Stimulated activated CD8-positive, alpha-beta memory T cell treated with anti-CD3 and anti-CD28 coated beads, Interleukin-7, amount 100 ng/mL, for 48 hours (primary cell): ENCODE measurements at regions not wholly inside any gene's neighbourhood (a gene's known extent, or its start where the extent isn't known, plus 50 kb on each side); places are given as distances from the start of the nearest gene placed in this dataset.
"Not testable (repeated sequence)": the region's sequence is repeated elsewhere in the genome, so short reads cannot be mapped to it uniquely, and the experiment has no call there.

Experiments
- DNase-seq, 2 donors: peaks; one replicate each; pipeline ENCODE4 v3.0.0-alpha.2; 2020; ENCODE audit warnings: low read depth in 1 of 2; ENCODE audit errors: extremely low read depth in 1 of 2

DNA sequence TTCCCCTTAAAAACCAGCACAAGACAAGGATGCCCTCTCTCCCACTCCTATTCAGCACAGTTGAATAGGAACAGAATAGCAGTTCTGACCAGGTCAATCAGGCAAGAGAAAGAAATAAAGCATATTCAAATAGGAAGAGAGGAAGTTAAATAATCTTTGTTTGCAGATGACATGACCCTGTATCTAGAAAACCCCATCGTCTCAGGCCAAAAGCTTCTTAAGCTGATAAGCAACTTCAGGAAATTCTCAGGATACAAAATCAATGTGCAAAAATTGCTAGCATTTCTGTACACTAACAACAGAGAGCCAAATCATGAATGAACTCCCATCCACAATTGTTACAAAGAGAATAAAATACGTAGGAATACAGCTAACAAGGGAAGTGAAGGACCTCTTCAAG lies 394.1 kb upstream of the NFIA start:
- DNase-seq, result not testable (repeated sequence)

DNA sequence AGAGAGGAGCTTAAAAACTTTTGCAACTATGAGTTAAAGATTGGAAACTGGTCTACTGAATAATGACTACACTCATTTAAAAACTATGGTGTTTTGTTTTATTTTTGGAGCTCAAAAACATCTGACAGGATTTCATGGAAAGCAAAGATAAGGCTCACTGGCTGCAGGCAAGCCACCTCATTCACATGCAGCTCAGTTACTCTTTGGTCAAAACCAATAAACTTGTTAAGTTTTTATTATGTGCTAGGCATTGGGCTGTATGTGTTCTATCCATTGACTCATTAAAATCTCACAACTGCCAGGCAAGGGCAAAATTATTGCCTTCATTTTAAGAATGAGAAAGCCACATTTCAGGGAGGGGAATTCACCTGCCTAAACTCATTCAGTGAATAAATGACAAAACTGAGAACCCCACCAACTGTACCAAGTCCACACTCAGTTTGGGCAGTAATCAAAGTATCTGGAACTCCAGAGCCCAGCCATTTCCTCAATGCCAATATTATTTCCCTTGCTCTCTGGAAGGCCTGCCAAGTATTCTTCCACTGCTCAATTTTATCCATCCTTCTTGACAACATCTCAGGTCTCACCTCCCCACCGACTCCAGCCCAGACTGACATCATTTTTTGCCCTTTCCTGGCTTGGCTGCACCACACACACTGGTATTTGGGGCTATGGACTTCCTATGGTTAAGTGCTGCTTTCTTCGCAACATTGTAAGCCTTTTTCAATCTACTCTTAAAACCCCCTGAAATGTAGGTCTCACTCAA lies 401.1 kb upstream of the NFIA start:
- DNase-seq, result no peak

DNA sequence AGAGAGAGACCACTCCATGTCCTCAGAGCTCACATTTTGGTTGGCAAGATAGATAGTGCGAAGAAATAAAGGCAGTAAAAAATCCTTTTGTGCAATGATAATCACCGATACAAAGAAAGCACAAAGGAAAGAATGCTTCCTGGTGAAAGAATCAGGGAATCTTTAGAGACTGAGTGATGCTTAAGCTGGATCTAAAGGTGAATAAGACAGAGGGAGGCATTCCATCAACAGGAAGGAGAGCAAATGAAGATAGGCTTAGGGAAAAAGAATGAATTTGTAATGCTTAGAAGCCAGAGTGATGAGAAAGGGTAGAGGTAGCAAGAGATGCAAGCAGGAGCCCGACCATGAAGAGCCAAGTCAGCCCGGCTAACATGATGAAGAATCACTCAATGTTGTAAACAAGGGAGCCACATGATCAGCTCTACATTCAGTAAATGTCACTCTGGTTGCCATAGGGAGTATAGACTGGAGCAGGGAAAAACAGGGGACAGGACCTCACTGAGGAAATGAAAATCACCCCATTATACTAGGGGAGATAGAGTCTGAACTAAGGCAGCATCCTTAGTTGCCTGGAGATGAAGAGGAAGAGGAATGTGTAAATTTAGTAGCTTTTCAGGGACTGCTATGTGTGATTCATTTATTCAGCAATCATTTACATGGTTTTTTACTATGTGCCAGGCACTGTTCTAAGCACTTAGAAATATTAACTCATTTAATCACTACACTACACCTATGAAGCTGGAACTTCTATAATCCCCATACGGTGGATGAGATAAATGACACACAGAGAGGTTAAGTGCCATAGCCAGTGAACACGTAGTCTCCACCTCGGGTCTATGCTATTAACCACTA lies 402.6 kb upstream of the NFIA start:
- no peak for DNase-seq

DNA sequence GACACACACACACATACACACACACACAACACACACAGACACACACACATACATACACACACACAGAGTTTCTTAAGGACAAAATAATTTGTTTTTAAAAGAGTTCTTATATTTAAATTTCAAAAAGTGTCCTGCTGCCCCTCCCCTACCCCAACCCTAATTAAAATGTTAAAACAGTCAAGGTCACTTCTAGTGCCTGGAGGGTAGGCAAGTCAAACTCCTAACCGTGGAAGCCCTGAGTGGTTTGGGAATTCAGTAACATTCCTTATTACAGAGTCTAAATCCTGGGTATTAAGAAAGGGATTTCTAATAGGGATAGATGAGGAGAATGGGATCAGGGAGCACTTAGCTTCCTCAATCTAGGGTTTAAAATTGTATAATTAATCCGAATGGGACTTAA lies 403.6 kb upstream of the NFIA start:
- no peak for DNase-seq

DNA sequence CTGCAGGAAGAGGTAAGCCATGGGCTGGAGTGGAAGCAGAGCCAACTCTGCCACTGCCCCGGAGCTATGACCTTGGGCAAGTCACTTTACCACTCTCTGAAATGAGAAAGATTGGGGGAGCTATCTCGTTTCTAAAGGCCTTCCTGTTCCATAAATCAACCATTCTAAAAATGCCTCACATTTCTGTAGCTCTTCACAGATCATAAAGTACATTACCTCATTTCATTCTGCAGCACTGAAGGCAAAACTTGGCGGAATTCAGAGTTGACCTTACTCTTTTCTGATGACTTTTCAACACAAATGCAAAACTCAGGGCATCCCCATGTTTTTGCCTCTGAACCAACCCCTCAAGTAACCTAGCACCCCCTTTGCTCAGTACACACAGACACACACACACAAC lies 404.0 kb upstream of the NFIA start:
- DNase-seq, result no peak

DNA sequence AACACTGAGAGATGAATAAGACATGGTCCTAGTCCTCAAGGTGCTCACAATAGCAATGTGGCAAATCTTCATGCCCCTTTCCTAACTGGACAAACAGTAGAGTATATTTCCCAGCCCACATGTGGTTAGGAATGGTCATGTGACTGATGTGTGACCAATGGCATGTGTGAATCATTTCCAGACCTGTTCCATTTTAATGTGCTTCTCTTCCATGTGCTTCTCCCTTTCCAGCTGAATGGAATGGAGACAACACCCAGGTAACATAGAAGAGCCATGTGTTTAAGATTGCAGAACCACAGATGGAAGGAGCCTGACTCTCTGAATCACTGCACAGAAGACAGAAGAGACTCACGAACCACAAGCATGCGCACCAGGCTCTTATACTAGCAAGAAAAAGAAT lies 409.9 kb upstream of the NFIA start:
- no peak for DNase-seq

DNA sequence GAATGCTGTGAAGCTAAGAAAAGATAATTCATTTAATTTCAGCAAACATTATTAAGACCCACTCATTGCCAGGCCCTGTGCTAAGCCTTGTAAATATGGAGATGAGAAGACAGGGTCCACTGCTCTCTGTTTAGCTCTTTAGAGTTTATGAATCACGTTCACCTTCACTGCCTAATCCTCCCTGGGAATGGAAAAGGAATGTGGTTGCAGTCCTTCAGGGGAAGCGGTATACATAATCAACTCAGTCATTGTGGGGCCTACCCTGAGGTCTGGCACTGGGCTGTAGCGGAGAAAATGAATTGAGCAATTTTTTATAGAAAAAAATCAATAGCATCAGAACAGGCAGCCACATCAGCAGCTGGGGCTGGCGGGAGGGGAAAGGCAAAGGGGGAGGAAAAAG lies 412.1 kb upstream of the NFIA start:
- no peak for DNase-seq

DNA sequence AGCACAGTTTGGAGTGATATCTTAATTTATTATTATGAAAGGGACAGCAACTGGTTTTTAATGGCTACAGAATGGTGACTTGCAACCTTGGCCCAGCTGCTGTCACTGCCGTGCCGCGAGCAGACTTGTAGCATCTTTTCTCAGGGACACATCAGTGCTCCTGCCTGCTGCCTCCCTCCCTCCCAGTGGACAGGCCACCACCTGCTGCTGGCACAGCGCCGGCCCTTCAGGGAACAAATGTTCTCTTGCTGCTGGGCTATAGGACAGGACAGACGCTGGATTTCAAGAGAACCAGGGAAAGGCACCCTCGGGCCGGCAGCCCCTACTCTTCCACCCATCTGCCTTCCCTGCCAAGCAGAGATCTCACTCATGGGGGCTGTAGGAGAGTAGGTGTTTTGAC lies 413.8 kb upstream of the NFIA start:
- no peak for DNase-seq

DNA sequence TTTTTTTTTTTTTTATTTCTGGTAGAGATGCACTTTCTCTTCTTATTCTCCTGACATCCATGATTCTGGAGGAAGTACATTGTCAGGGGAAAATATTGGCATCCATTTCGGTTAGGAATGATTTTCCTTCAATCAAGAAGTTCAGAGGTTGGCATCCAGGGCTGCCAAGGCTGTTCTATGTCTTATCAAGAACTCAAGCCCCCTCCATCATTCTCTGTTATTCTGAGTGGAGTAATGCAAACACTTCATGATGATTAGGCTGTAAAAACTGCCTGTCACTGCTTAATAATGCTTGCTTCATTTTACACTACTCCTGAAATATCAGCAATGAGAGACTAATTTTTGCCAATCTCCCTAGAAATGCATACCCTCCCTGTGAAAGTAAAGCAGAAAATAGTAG lies 417.1 kb upstream of the NFIA start:
- no peak for DNase-seq

DNA sequence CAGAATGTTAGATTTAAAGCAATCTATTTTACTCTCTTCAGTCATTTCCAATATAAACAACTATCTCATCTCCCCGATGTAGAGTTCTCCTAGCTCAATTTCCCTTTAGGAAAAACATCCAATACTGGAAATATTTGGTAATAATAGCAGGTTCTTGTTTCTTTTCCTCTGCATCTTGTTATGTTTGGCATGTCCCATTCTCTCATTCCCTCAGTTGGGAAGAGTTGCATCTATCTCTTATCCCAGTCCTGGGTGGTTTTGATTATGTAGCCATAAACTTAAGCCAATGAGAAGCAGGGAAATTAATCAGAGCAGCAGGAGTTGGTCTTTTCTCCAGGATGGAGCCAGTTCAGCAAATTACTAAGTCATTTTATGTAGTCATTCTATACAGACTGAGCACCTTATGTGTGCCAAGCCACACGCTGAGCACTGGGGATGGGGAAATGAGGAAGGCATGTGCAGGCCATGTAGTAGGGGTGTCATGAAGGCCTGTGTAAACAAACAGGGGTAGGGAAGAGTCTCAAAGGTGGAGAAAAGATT lies 418.2 kb upstream of the NFIA start:
- DNase-seq, result no peak

DNA sequence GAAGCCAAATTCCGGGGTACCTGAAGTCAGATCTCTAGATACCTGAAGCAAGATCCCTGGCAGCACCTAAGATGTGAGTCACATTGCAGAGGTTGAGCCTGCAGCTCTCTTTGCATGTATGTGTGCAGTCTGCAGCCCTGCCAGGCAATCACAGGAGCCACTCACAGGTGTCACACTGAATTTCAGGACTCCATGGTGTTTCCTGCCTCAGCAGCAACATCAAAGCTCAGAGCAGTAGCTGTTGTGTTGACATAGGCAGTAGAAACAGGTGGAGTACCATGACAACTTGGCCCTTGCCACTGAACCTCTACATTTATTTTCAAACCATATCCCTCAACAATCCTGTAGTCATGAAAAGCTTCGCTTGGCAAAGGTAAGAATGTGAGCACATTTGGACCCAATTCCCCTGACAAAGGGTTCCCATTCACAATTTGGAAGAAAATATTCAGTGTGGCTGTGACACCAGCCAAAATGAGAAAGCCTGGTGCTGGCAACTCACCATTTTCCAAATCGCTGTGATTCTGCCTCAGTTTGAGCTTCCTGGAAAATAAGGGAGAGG lies 419.8 kb upstream of the NFIA start:
- DNase-seq, result no peak

DNA sequence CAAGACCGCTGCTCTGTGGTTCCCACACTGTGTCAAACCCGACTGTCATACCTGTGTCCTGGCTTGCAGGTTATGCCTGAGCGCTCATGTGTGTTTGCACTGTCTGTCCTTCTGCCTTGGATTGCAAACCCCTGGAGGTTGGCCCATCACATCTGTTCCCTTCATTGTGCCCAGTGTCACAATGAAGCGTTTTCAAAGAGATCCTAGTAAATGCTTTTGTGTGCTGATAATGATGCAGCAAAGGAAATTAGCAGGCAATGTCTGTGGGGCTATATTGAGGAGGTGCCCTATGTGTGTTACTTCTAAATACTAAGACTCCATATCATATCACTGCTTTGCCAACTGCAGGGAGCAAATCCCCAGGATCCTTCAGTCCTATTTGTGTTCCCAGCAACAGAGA lies 424.4 kb upstream of the NFIA start:
- no peak for DNase-seq

DNA sequence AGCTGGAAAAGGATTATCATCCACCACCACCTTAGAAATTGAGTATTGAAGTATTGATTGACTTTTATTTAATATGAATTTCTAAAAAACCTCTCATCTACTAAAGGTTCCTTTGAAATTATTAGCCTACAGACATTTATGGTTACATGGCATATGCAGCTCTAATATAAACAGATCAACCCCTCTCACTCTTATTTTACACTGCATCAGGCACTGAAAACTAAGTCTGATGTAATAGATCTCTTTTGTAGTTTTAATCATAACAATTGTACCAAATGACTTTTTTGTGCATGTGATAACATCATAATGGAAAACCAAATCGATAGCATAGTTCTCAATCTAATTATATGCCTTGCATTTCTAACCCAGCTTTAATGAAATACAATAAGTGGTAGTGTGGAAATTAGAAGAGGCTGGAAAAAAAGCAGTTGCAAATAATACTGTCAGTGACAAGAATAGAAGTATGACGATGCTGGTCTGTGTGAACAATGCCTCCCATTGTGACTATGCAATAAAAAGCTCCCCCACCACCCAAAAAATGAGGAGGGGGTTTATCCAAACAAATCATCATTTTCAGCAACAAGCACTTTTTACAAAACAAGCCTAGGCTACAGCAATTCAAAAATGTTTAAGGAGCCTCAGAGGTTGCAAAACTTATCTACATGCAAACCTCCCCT lies 426.5 kb upstream of the NFIA start:
- no peak for DNase-seq

DNA sequence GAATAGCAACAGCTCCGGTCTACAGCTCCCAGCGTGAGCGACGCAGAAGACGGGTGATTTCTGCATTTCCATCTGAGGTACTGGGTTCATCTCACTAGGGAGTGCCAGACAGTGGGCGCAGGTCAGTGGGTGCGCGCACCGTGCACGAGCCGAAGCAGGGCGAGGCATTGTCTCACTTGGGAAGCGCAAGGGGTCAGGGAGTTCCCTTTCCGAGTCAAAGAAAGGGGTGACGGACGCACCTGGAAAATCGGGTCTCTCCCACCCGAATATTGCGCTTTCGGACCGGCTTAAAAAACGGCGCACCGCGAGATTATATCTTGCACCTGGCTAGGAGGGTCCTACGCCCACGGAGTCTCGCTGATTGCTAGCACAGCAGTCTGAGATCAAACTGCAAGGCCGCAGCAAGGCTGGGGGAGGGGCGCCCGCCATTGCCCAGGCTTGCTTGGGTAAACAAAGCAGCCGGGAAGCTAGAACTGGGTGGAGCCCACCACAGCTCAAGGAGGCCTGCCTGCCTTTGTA lies 442.3 kb upstream of the NFIA start:
- not testable (repeated sequence) for DNase-seq

DNA sequence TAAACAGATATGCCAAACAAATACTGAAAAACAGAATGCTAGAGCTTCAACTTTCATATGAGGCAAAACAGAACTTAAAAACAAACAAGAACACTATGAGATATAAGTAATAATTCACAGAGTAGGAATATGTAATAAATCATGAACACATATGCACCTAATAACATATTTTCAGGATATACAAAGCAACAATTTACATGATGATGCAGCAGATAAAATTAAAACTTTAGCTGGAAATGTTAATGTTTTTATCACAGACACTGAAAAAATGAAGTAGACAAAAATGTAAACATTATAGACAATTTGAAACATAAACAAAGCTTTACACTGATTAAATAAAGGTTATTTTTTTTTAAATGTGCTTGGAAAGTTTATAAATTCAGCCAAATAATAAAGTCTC lies 443.1 kb upstream of the NFIA start:
- no peak for DNase-seq

DNA sequence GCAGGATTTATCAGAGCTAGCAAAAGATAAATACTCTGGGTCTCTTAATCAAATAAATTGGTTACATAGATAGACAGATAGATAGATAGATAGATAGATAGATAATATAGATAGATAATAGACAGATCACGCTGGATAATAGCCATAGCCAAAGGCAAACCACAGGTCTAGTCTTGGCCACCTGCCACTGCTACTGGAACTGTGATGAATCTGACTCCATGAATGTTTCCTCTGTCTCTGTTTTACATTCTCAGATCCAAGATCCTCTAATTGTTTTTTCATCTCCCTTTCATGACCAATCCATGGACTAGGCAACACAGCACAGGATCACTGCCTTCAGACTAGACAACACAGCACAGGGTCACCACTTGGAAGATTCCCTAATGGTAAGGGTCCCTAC lies 444.7 kb upstream of the NFIA start:
- no peak for DNase-seq

DNA sequence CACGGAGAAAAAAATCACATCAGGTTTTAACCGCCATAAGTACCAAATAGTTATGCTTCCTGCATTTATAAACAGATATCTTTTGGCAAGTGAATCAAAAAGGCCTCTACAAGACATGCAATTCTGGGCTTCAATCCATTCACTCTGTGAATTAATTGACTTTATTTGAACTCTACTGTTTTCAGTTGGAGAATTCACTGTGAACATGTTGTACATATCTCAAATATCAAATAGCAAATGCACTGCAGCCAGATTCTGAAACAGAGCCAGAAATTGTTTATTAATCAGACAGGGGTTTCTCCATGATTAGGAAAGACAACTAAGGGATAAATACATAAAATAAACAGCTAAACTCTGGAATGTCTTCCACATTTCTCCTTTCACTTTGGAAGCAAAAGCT lies 445.4 kb upstream of the NFIA start:
- DNase-seq, result no peak

DNA sequence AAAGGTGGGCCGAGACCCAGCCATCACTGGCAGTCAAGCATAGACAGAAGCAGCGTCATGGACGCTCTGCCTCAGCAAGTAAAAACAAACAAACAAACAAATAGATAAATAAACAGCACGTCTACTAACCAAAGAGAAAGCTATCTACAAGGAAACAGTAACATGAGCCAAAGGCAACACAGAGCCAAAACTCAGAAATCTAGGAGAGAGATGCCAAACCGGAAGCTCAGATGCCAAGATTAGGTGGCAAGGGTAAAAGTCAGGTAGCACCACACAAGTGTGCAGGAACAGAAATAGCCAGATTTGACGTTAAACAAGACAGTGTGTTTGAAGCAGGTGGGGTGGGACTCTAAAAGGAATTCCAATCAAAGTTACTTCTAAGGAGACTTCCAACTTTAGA lies 448.3 kb upstream of the NFIA start:
- DNase-seq, result no peak

DNA sequence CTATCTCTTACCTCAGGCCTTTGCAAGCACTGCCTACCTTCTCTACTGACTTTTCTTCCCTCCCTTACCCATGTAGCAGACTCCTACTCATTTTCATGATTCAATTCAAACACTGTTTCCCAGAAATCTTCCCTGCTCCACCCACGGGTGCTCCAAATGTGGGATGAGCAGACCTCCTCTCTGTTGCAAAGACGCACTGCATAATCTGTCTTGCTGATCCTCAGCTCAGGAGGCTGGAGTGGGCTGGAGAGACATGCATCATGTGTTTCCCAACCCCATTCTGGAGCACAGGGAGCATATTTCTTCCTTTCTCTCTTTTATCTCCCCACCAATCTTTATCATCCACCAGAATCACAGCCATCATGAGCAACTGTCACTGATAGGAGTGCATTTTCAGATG lies 459.9 kb upstream of the NFIA start:
- DNase-seq, result no peak

DNA sequence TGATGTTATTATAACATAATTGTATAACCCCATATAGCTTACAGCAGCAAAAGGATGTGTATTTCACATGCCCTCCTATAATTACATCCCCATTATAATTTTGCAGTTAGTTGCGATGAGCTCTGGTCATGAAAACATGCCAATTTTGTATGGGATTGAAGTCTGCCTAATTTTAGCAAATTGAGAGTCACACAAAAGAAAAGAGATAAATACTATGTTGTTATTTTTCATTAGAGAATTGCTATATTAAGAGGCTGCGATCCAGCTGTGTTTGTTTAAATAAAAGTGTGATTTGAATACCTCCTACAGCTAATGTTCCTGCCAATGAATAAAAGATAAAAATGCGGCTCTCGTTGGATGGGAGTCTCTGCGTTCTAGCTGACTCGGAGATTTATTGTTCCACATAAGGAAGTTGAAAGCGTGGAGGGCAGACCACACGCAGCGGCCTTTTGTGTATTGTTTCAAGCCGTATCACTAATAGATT lies 461.0 kb upstream of the NFIA start:
- DNase-seq, result no peak

DNA sequence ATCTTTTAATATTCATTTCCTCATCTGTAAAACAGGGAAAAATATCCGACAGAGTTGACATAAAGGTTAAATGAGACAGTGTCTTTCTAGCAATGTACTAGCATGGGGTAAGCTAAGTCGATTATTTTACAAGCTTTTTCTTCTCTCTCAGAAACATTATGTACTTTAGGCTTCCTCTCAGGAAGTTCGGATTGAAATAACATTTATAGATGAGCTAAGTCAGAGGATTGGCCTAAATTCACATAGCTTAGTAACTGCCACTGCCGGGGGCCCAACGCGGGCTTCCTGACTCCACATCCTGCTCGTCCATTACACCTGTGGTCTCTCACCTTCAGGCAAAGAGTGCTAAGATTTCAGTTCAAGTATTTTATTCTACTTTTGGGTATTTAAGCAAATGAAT lies 462.3 kb upstream of the NFIA start:
- DNase-seq, result no peak
